Psoas muscle (tissue), 7 donors: ENCODE measurements at regions not wholly inside any gene's neighbourhood (a gene's known extent, or its start where the extent isn't known, plus 50 kb on each side); places are given as distances from the start of the nearest gene placed in this dataset.

Experiments used
- ATAC-seq, 4 donors: fragments of 200-7000 bp; cut with Tn5 transposase; one replicate each; pipeline ENCODE4 v1.9.1; 2020; ENCODE audit warnings: moderate library complexity in 3 of 4, mild to moderate bottlenecking in 2 of 4
- DNase-seq, 2 donors: peaks; one replicate each; pipeline ENCODE4 v3.0.0-alpha.2; 2020
- H3K27ac ChIP-seq: fragments of 200-600 bp; one replicate; pipeline ENCODE4 v1.8.0; 2022
- H3K27me3 ChIP-seq, 3 donors: fragments of 200-600 bp in 1 of 3; one replicate each; pipeline versions ENCODE4 v1.6.1 to v1.8.0; 2013 to 2022; ENCODE audit warnings: low read length in 2 of 3, mild to moderate bottlenecking in 2 of 3, moderate library complexity in 1 of 3; ENCODE audit not compliant: insufficient read depth in 3 of 3
- H3K36me3 ChIP-seq, 2 donors: fragments of 200-600 bp in 1 of 2; one replicate each; pipeline versions ENCODE4 v1.6.1 to v1.8.0; 2013 to 2022; ENCODE audit warnings: low read depth in 1 of 2, mild to moderate bottlenecking in 1 of 2, moderate library complexity in 1 of 2; ENCODE audit not compliant: insufficient read depth in 1 of 2
- H3K4me1 ChIP-seq: fragments of 200-600 bp; one replicate; pipeline ENCODE4 v1.8.0; 2022
- H3K4me3 ChIP-seq: fragments of 200-600 bp; one replicate; pipeline ENCODE4 v1.8.0; 2022; ENCODE audit warnings: mild to moderate bottlenecking
- H3K9me3 ChIP-seq: fragments of 200-600 bp; one replicate; pipeline ENCODE4 v1.8.0; 2022
- WGBS, 3 donors: extraction: QIAGEN DNeasy Blood & Tissue Kit; methylation state at CpG; one replicate each; pipeline versions ENCODE4 v1.1.6 to v1.1.7; 2013; 5-methylcytosine and 5-hydroxymethylcytosine counted together
- intact Hi-C, 2 donors: fragments of 100-400 bp; cut with DNase I; formaldehyde crosslinking; loops; one replicate each; pipeline versions ENCODE4 v1.11.0 to v1.14.2; 2022
- TF ChIP-seq, protein P1 (sequence below): fragments of 200-600 bp; IDR thresholded peaks from one replicate; pipeline ENCODE4 v1.8.0; 2022; ENCODE audit warnings: antibody characterized with exemption
- donor health status: healthy with polysubstance abuse.
- donor health status: DM: no; HTN: no; CAD: no; lungs with moderate emphysema.
- donor health status: Bipolar disorder and iron deficiency.
- donor health status: healthy.
- donor health status: DM: yes; HTN: yes; CAD: no.
- donor health status: DM: no; HTN: no; CAD: no.
- donor health status: DM: yes; HTN: yes; CAD: no.

DNA sequence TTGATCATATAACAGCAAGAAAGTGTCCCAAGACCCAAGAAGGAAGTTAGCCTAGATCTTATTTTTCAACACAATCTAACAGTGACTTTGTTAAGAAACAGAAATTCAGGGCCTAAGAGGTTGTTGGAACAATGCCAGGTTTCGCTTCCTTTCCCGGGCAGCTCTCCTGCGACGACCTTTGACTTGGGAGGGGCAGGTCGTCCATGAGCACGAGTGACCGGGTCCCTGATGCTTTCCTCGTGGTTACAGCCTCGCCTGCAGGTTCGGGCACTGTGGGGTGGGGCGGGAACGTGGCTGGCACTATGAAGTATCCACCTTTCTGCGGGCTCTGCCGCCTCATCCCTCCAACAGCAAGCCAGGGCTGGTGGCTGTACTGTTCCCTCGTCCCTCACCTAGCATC, 90.1 kb upstream of the RGMA start:
- WGBS, 3 donors, result 56 to 65% (median 57%) methylated on average over 15 of the region's 15 CpGs
- TF ChIP-seq, protein P1, sequence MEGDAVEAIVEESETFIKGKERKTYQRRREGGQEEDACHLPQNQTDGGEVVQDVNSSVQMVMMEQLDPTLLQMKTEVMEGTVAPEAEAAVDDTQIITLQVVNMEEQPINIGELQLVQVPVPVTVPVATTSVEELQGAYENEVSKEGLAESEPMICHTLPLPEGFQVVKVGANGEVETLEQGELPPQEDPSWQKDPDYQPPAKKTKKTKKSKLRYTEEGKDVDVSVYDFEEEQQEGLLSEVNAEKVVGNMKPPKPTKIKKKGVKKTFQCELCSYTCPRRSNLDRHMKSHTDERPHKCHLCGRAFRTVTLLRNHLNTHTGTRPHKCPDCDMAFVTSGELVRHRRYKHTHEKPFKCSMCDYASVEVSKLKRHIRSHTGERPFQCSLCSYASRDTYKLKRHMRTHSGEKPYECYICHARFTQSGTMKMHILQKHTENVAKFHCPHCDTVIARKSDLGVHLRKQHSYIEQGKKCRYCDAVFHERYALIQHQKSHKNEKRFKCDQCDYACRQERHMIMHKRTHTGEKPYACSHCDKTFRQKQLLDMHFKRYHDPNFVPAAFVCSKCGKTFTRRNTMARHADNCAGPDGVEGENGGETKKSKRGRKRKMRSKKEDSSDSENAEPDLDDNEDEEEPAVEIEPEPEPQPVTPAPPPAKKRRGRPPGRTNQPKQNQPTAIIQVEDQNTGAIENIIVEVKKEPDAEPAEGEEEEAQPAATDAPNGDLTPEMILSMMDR, result no peak
- Histone ChIP-seq H3K27me3 (no peaks in the 10 kb centered on the region), H3K36me3 (no peaks in the 10 kb centered on the region), H3K27ac (no peak overlapping the region), H3K4me3 (no peak overlapping the region), H3K9me3 (no peaks in the 10 kb centered on the region), H3K4me1 (no peaks in the 10 kb centered on the region)
- ATAC-seq (peak in 2 of 4 donors; percentile 36 to 39), DNase-seq (peak in 1 of 2 donors; percentile 23)
- intact Hi-C loops, result no loop called here

DNA sequence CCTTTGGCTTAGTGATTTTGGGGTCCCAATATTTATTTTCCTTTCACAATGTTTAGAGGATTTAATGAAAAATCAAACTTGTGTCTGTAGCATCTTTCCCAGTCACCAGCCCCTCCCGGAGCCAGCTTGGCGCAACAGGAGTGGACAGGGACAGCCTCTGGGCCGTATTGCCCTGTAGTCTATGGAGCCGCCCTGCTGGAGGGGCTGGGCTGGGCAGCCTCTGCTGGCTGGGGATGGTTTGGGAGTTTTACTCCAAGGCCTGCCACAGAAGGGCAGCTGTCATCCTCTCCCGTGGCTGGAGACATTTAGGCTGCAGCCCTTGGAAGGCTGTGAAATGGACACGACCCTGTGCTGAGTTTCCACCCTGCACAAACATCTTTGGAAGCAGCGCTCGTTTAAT, 89.4 kb upstream of the RGMA start:
- 75 to 85% (median 79%) methylated on average over 8 of the region's 8 CpGs for WGBS, 3 donors
- no peaks in the 10 kb centered on the region for H3K4me1 ChIP-seq
- H3K9me3 ChIP-seq, result no peaks in the 10 kb centered on the region
- intact Hi-C loops, result no loop called here
- H3K36me3 ChIP-seq, result no peaks in the 10 kb centered on the region
- no peak overlapping the region for H3K27ac ChIP-seq
- H3K27me3 ChIP-seq, result no peaks in the 10 kb centered on the region
- H3K4me3 ChIP-seq, result no peak overlapping the region
- DNase-seq (peak in 1 of 2 donors; percentile 58), ATAC-seq (peak; percentile 53 to 87 (median 75))
- TF ChIP-seq, protein P1, result peak; percentile 37

DNA sequence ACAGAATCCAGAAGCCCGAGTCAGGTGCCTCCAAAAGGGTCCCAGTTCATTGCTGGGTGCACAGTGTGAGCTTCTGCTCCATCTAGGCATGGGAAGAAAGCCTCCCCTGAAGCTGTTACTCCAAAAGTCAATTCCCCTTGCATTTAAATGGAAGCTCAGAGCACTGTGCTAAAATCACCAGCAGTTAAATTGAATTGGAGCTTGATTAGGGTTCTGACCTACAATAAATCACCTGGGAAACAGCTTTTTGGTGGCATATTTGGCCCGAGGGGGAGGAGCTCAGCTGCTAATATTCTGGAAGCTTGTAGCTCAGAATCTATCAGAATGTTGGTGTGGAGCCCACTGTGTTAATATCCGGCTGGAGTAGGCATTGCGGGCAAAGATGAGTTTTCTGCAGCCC, 87.1 kb upstream of the RGMA start:
- 87 to 95% (median 90%) methylated on average over 4 of the region's 4 CpGs for WGBS, 3 donors
- TF ChIP-seq, protein P1, result no peak
- Histone ChIP-seq H3K27me3 (no peaks in the 10 kb centered on the region), H3K36me3 (no peaks in the 10 kb centered on the region), H3K4me3 (no peak overlapping the region), H3K9me3 (no peaks in the 10 kb centered on the region), H3K27ac (no peak overlapping the region), H3K4me1 (no peaks in the 10 kb centered on the region)
- ATAC-seq (no peak), DNase-seq (no peak)
- intact Hi-C loops, result no loop called here

DNA sequence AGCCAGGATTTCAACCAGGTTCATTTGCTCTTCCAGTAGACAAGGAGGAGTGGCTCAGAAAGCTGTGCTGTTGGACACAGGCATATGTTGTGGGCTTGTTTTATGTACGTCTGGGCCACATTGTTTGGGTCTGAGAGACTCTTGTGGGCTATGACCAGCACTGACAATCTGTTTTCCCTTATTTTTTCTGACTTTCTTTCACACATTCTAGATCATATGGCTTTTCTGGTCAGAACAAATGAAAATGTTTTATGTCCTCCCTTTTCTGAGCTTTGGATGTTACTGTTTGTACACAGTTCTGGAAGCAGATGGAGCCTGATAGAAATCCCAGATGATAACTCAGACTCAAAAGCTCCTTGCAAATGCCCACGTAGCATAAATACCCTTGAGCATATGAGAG, 85.8 kb upstream of the RGMA start:
- no peak for DNase-seq
- TF ChIP-seq, protein P1, result no peak
- no peak overlapping the region for H3K4me3 ChIP-seq
- no peak overlapping the region for H3K27ac ChIP-seq
- ATAC-seq, result no peak
- H3K27me3 ChIP-seq, result no peaks in the 10 kb centered on the region
- intact Hi-C loops, result no loop called here
- no peaks in the 10 kb centered on the region for H3K9me3 ChIP-seq
- WGBS, 3 donors, result 82 to 92% (median 84%) methylated on average over 2 of the region's 2 CpGs
- no peaks in the 10 kb centered on the region for H3K4me1 ChIP-seq
- H3K36me3 ChIP-seq, result no peaks in the 10 kb centered on the region

DNA sequence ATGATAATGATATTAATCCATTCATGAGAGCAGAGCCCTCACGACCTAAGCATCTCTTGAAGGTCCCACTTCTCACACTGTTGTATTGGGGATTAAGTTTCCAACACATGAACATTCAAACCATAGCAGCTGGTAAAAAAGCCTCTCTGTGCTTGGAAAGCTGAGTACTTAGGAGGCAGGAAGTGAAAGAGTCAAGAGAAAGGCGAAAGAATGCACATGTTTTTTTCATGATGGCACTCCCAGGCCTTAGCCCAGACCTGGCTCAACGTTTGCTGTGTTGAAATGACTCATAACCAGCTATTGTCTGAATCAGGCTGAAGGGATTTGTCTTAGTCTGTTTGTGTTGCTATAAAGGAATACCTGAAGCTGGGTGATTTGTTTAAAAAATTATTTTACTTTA, 84.4 kb upstream of the RGMA start:
- TF ChIP-seq, protein P1, result no peak
- Histone ChIP-seq H3K36me3 (no peaks in the 10 kb centered on the region), H3K27ac (no peak overlapping the region), H3K27me3 (no peaks in the 10 kb centered on the region), H3K4me1 (no peaks in the 10 kb centered on the region), H3K4me3 (no peak overlapping the region), H3K9me3 (no peaks in the 10 kb centered on the region)
- intact Hi-C loops, result no loop called here
- WGBS, 3 donors, result 61 to 73% (median 67%) methylated on average over 3 of the region's 3 CpGs
- DNase-seq (no peak), ATAC-seq (peak in 1 of 4 donors; percentile 30)
